Neural progenitor cell (in vitro differentiated cells): ENCODE measurements at regions not wholly inside any gene's neighbourhood (a gene's known extent, or its start where the extent isn't known, plus 50 kb on each side); places are given as distances from the start of the nearest gene placed in this dataset.

Experiments
- DNase-seq: peaks from one replicate; pipeline ENCODE4 v3.0.0-alpha.2; 2016; ENCODE audit warnings: low spot score
- H2AFZ ChIP-seq: fragments of 200-600 bp; sonication (generic); replicated peaks from 2 replicates; pipeline ENCODE4 v1.6.1; 2016; ENCODE audit warnings: antibody characterized with exemption
- H3F3A ChIP-seq: fragments of 200-600 bp; sonication (generic); 2 replicates; pipeline ENCODE4 v1.6.1; 2016; ENCODE audit warnings: antibody characterized with exemption, low read depth
- H3K27ac ChIP-seq: fragments of 200-600 bp; sonication (generic); 2 replicates; pipeline ENCODE4 v1.5.1; 2016; ENCODE audit warnings: mild to moderate bottlenecking
- H3K27me3 ChIP-seq: fragments of 200-600 bp; sonication (generic); 2 replicates; pipeline ENCODE4 v1.6.1; 2016; ENCODE audit warnings: mild to moderate bottlenecking, moderate library complexity
- H3K36me3 ChIP-seq: fragments of 200-600 bp; sonication (generic); 2 replicates; pipeline ENCODE4 v1.5.1; 2016
- H3K4me1 ChIP-seq: fragments of 200-600 bp; sonication (generic); 2 replicates; pipeline ENCODE4 v1.6.1; 2016; ENCODE audit warnings: mixed run types
- H3K4me2 ChIP-seq: fragments of 200-600 bp; sonication (generic); 2 replicates; pipeline ENCODE4 v1.6.1; 2016
- H3K4me3 ChIP-seq: fragments of 200-600 bp; sonication (generic); 2 replicates; pipeline ENCODE4 v1.5.1; 2016
- H3K79me2 ChIP-seq: fragments of 200-600 bp; sonication (generic); 2 replicates; pipeline ENCODE4 v1.6.1; 2016; ENCODE audit warnings: low read depth
- H3K9ac ChIP-seq: fragments of 200-600 bp; sonication (generic); 2 replicates; pipeline ENCODE4 v1.6.1; 2016
- H3K9me3 ChIP-seq: fragments of 200-600 bp; sonication (generic); 2 replicates; pipeline ENCODE4 v1.5.1; 2016; ENCODE audit warnings: low read depth
- H4K20me1 ChIP-seq: fragments of 200-600 bp; sonication (generic); 2 replicates; pipeline ENCODE4 v1.6.1; 2016; ENCODE audit warnings: low read depth
- H3K27ac Mint-ChIP-seq: 3 replicates; pipeline ENCODE4 v1.8.0; 2021; ENCODE audit warnings: mixed read lengths
- H3K27me3 Mint-ChIP-seq: 2 replicates; pipeline ENCODE4 v1.8.0; 2022; ENCODE audit warnings: low read depth, mild to moderate bottlenecking, inconsistent platforms, moderate library complexity, mixed read lengths; ENCODE audit not compliant: insufficient read depth
- H3K36me3 Mint-ChIP-seq: 3 replicates; pipeline ENCODE4 v1.8.0; 2021; ENCODE audit warnings: mixed read lengths
- H3K4me1 Mint-ChIP-seq: 3 replicates; pipeline ENCODE4 v1.8.0; 2021; ENCODE audit warnings: mixed read lengths
- H3K4me3 Mint-ChIP-seq: 3 replicates; pipeline ENCODE4 v1.8.0; 2021; ENCODE audit warnings: mild to moderate bottlenecking, moderate library complexity, mixed read lengths
- H3K9me3 Mint-ChIP-seq: 3 replicates; pipeline ENCODE4 v1.8.0; 2020; ENCODE audit warnings: mixed read lengths
- EZH2 ChIP-seq: fragments of 200-600 bp; sonication (generic); IDR thresholded peaks from 2 replicates; pipeline ENCODE4 v1.6.1; 2017; ENCODE audit warnings: antibody characterized with exemption, mild to moderate bottlenecking, moderate library complexity
- EZH2phosphoT487 ChIP-seq: fragments of 200-600 bp; sonication (generic); IDR thresholded peaks from 2 replicates; pipeline ENCODE4 v1.6.1; 2017; ENCODE audit warnings: antibody characterized with exemption
- TF ChIP-seq, protein P1 (sequence below): fragments of 200-600 bp; sonication (generic); IDR thresholded peaks from 2 replicates; pipeline ENCODE4 v1.5.1; 2017; ENCODE audit warnings: antibody characterized with exemption, mild to moderate bottlenecking

DNA sequence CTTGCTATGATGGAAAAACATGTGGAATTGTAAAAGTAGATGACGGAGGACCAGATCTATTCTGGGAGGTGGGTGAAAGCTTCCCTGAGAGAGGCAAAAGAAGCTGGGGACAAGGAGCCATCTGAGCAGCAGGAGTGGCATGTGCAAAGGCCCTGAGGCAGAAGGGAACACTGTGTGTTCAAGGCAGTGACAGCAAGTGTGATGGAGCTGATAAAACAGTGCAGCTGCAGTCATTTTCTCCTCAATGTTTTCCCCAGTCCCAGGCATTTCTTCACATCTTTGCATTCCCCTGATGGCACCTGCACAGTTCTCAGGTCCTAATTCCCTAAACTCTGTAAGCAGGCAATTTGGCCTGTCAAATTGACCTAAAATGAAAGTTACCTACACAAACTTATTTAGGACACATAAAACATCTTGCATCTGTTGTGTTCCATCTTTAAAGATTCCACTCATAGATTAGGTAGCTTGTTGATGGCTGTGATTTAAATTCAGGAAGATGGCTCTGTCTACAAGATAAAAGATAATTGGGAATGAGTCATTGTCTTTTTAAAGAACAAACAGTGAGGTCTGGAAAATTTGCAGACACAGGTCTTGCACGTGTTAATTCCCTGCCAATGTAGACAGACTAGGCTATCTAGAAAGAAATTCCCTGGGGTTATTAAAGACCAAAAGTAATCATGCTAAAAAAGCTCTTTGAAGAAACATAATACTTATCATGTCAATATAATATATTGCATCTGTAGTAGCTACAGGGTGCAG, 289.6 kb upstream of the SGCD start:
- Histone ChIP-seq H2AFZ (no peak overlapping the region), H4K20me1 (no peaks in the 10 kb centered on the region), H3K4me2 (no peak overlapping the region), H3K36me3 (no peaks in the 10 kb centered on the region), H3F3A (no peaks in the 10 kb centered on the region), H3K9me3 (no peaks in the 10 kb centered on the region), H3K27me3 (no peaks in the 10 kb centered on the region), H3K9ac (no peak overlapping the region), H3K4me3 (no peak overlapping the region), H3K27ac (no peak overlapping the region), H3K4me1 (peaks cover 16% of the 10 kb centered on the region), H3K79me2 (no peaks in the 10 kb centered on the region)
- Mint-ChIP-seq H3K36me3 (no peaks in the 10 kb centered on the region), H3K4me3 (no peak overlapping the region), H3K27me3 (no peaks in the 10 kb centered on the region), H3K4me1 (peaks cover 8% of the 10 kb centered on the region), H3K27ac (no peak overlapping the region), H3K9me3 (no peaks in the 10 kb centered on the region)
- TF ChIP-seq, protein P1, sequence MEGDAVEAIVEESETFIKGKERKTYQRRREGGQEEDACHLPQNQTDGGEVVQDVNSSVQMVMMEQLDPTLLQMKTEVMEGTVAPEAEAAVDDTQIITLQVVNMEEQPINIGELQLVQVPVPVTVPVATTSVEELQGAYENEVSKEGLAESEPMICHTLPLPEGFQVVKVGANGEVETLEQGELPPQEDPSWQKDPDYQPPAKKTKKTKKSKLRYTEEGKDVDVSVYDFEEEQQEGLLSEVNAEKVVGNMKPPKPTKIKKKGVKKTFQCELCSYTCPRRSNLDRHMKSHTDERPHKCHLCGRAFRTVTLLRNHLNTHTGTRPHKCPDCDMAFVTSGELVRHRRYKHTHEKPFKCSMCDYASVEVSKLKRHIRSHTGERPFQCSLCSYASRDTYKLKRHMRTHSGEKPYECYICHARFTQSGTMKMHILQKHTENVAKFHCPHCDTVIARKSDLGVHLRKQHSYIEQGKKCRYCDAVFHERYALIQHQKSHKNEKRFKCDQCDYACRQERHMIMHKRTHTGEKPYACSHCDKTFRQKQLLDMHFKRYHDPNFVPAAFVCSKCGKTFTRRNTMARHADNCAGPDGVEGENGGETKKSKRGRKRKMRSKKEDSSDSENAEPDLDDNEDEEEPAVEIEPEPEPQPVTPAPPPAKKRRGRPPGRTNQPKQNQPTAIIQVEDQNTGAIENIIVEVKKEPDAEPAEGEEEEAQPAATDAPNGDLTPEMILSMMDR = no peak
- TF ChIP-seq EZH2 = no peak
- TF ChIP-seq EZH2phosphoT487 = no peak
- DNase-seq = no peak

DNA sequence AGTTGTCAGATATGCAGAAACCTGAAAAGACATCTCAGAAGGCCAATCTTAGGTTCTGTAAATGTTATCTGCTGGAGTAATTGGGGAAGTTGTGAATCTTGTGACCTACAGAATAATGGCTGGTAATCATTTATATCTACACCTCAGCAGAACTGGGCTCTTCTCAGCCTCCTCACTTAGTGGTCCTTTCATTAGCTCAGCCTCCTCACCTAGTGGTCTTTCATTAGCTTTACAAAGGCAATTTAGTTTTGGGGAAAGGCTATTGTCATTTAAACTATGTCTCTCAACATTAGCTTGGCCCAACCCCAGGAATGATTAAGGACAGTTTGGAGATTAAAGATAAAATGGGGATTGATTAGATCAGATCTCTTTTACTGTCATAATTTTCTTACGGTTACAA, 284.2 kb upstream of the SGCD start:
- Mint-ChIP-seq H3K27me3 (no peaks in the 10 kb centered on the region), H3K4me3 (no peak overlapping the region), H3K4me1 (peaks cover 2% of the 10 kb centered on the region), H3K9me3 (no peaks in the 10 kb centered on the region), H3K27ac (no peak overlapping the region), H3K36me3 (no peaks in the 10 kb centered on the region)
- no peak overlapping the region for H3K4me3 ChIP-seq
- no peak for TF ChIP-seq EZH2phosphoT487
- no peak for TF ChIP-seq EZH2
- TF ChIP-seq, protein P1 = no peak
- H3K27ac ChIP-seq = peak overlapping the region; percentile 55
- no peaks in the 10 kb centered on the region for H4K20me1 ChIP-seq
- H3K36me3 ChIP-seq = no peaks in the 10 kb centered on the region
- H3K27me3 ChIP-seq = no peaks in the 10 kb centered on the region
- no peak overlapping the region for H3K9ac ChIP-seq
- peak; percentile 6 for DNase-seq
- no peaks in the 10 kb centered on the region for H3K79me2 ChIP-seq
- H3K4me1 ChIP-seq = peaks cover 18% of the 10 kb centered on the region
- H3K9me3 ChIP-seq = no peaks in the 10 kb centered on the region
- no peak overlapping the region for H2AFZ ChIP-seq
- peak overlapping the region; percentile 32 for H3K4me2 ChIP-seq
- peaks cover 4% of the 10 kb centered on the region for H3F3A ChIP-seq

DNA sequence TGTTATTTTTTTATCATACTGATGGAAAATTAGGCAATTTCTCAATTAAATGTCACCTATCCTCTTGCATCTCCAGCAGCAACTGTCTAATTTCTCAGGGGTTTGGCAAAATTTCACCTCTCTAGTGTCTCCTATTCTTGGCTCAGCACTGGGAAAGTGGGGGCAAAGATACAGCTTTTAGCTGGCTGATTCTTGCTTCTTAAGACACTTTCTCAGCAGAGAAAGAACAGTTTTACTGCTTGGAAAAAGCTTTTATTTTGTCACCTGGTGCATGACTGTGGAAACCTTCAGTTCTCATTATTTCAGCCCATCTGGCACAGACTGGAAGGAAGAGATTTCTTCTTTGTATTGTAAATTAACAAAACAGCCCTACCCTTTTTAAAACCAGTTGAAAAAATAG, 283.6 kb upstream of the SGCD start:
- H3K27ac Mint-ChIP-seq = no peak overlapping the region

More for the DNA sequence above, 283.6 kb upstream of the SGCD start:
- DNase-seq = peak; percentile 30
- Histone ChIP-seq H3F3A (peaks cover 4% of the 10 kb centered on the region), H3K9me3 (no peaks in the 10 kb centered on the region), H3K9ac (no peak overlapping the region), H3K4me3 (no peak overlapping the region), H3K79me2 (no peaks in the 10 kb centered on the region), H3K4me1 (peaks cover 18% of the 10 kb centered on the region), H3K36me3 (no peaks in the 10 kb centered on the region), H2AFZ (no peak overlapping the region), H3K4me2 (peak overlapping the region; percentile 32), H3K27ac (peak overlapping the region; percentile 55), H4K20me1 (no peaks in the 10 kb centered on the region), H3K27me3 (no peaks in the 10 kb centered on the region)
- Mint-ChIP-seq H3K36me3 (no peaks in the 10 kb centered on the region), H3K27me3 (no peaks in the 10 kb centered on the region), H3K4me3 (no peak overlapping the region), H3K4me1 (peaks cover 2% of the 10 kb centered on the region), H3K9me3 (no peaks in the 10 kb centered on the region)
- TF ChIP-seq, protein P1 = no peak
- no peak for TF ChIP-seq EZH2
- TF ChIP-seq EZH2phosphoT487 = no peak
